GM12878 (cell line): ENCODE measurements at regions not wholly inside any gene's neighbourhood (a gene's known extent, or its start where the extent isn't known, plus 50 kb on each side); places are given as distances from the start of the nearest gene placed in this dataset.

Experiments used
- ATF7 ChIP-seq: fragments of 450-650 bp; IDR thresholded peaks from 2 replicates; pipeline ENCODE4 v1.6.1; 2016; ENCODE audit warnings: low read depth, mild to moderate bottlenecking
- BCL11A ChIP-seq: IDR thresholded peaks from 2 replicates; pipeline ENCODE4 v1.6.1; 2011; ENCODE audit warnings: low read depth, low read length
- BMI1 ChIP-seq: fragments of 450-650 bp; IDR thresholded peaks from 2 replicates; pipeline ENCODE4 v1.6.1; 2016; ENCODE audit warnings: mild to moderate bottlenecking, moderate library complexity, borderline replicate concordance
- CHD4 ChIP-seq: fragments of 200-600 bp; sonication (generic); IDR thresholded peaks from 2 replicates; pipeline ENCODE4 v1.6.1; 2016; ENCODE audit warnings: mild to moderate bottlenecking
- CREM ChIP-seq: IDR thresholded peaks from 2 replicates; pipeline ENCODE4 v1.6.1; 2014; ENCODE audit warnings: antibody characterized with exemption, low read depth
- CTCF ChIP-seq, 3 experiments: IDR thresholded peaks in 2 of 3; conservative IDR thresholded peaks in 1 of 3; 2 replicates each; pipeline ENCODE4 v1.5.1; 2011; ENCODE audit warnings: low read depth in 3 of 3, low read length in 3 of 3, mild to moderate bottlenecking in 3 of 3, control low read depth in 2 of 3, moderate library complexity in 2 of 3, inconsistent platforms in 1 of 3, mixed read lengths in 1 of 3; ENCODE audit not compliant: control insufficient read depth in 2 of 3, insufficient read depth in 1 of 3; ENCODE audit errors: extremely low read depth in 1 of 3
- EED ChIP-seq: sonication (generic); IDR thresholded peaks from 2 replicates; pipeline ENCODE4 v1.6.1; 2016; ENCODE audit warnings: antibody characterized with exemption, low read depth
- FOXK2 ChIP-seq: fragments of 450-650 bp; IDR thresholded peaks from 2 replicates; pipeline ENCODE4 v1.6.1; 2017; ENCODE audit warnings: mild to moderate bottlenecking, moderate library complexity
- GABPA ChIP-seq: IDR thresholded peaks from 2 replicates; pipeline ENCODE4 v1.6.1; 2014; ENCODE audit warnings: antibody characterized with exemption, low read depth, mild to moderate bottlenecking, inconsistent platforms
- HDGF ChIP-seq: fragments of 450-650 bp; IDR thresholded peaks from 2 replicates; pipeline ENCODE4 v1.6.1; 2016; ENCODE audit warnings: antibody characterized with exemption
- IKZF2 ChIP-seq, 2 experiments: fragments of 450-650 bp; IDR thresholded peaks; 2 replicates each; pipeline ENCODE4 v1.6.1; 2017; ENCODE audit warnings: mild to moderate bottlenecking in 2 of 2, moderate library complexity in 2 of 2
- JUND ChIP-seq: IDR thresholded peaks from 2 replicates; pipeline ENCODE4 v1.6.1; 2012; ENCODE audit warnings: low read depth, mild to moderate bottlenecking, low read length, improper control_type of control experiment, moderate library complexity
- KDM1A ChIP-seq: fragments of 200-600 bp; sonication (generic); IDR thresholded peaks from 2 replicates; pipeline ENCODE4 v1.6.1; 2016; ENCODE audit warnings: borderline replicate concordance
- MXI1 ChIP-seq: fragments of 150-350 bp; IDR thresholded peaks from 2 replicates; pipeline ENCODE4 v1.6.1; 2011; ENCODE audit warnings: low read depth, mild to moderate bottlenecking, inconsistent platforms, low read length, improper control_type of control experiment
- NR2F1 ChIP-seq: fragments of 450-650 bp; conservative IDR thresholded peaks from 2 replicates; pipeline ENCODE4 v1.6.1; 2017; ENCODE audit warnings: mild to moderate bottlenecking
- PBX3 ChIP-seq: IDR thresholded peaks from 2 replicates; pipeline ENCODE4 v1.6.1; 2011; ENCODE audit warnings: mild to moderate bottlenecking, low read depth, low read length, moderate library complexity; ENCODE audit not compliant: insufficient replicate concordance
- TBL1XR1 ChIP-seq: IDR thresholded peaks from 2 replicates; pipeline ENCODE4 v1.6.1; 2012; ENCODE audit warnings: low read depth, low read length, improper control_type of control experiment
- ZBED1 ChIP-seq: IDR thresholded peaks from 2 replicates; pipeline ENCODE4 v1.6.1; 2016; ENCODE audit warnings: borderline replicate concordance
- ZNF207 ChIP-seq: fragments of 450-650 bp; IDR thresholded peaks from 2 replicates; pipeline ENCODE4 v1.6.1; 2014; ENCODE audit warnings: antibody characterized with exemption, mild to moderate bottlenecking, borderline replicate concordance
- ZNF622 ChIP-seq: fragments of 450-650 bp; IDR thresholded peaks from 2 replicates; pipeline ENCODE4 v1.6.1; 2017; ENCODE audit warnings: mild to moderate bottlenecking, inconsistent platforms
- ZNF687 ChIP-seq: fragments of 450-650 bp; IDR thresholded peaks from 2 replicates; pipeline ENCODE4 v1.6.1; 2017; ENCODE audit warnings: mild to moderate bottlenecking, moderate library complexity
- ZSCAN29 ChIP-seq: fragments of 450-650 bp; IDR thresholded peaks from 2 replicates; pipeline ENCODE4 v1.6.1; 2017; ENCODE audit warnings: mild to moderate bottlenecking, moderate library complexity

GRCh38 chr6:157761331-157761921 is 61.6 kb upstream of the SNX9 start (continued):
- TF ChIP-seq CTCF (IDR thresholded peaks at IDR 0.05 in 2 of 3, conservative IDR thresholded peaks at IDR 0.05 in 1 of 3; ENCODE audit: control insufficient read depth in 2 of 3, extremely low read depth in 1 of 3, insufficient read depth in 1 of 3, low read depth in 3 of 3, low read length in 3 of 3): no peak
- 0 out of 2 replicates have a peak, but pooled peaks have one; percentile 49 for TF ChIP-seq BCL11A
- peak; percentile 99 for TF ChIP-seq IKZF2 (IDR thresholded peaks at IDR 0.05)
- peak; percentile 73; the same call in 1 of the 2 replicates for TF ChIP-seq MXI1
- TF ChIP-seq FOXK2: peak; percentile 84
- TF ChIP-seq CHD4: no peak
- no peak for TF ChIP-seq KDM1A
- TF ChIP-seq ZBED1: no peak
- TF ChIP-seq BMI1: peak; percentile 82
- TF ChIP-seq ATF7: peak; percentile 96
- TF ChIP-seq TBL1XR1: peak; percentile 80; the same call in 1 of the 2 replicates
- peak; percentile 90 for TF ChIP-seq NR2F1
- TF ChIP-seq JUND: peak; percentile 93
- no peak for TF ChIP-seq ZNF207
- TF ChIP-seq CREM: peak; percentile 69
- TF ChIP-seq EED: peak; percentile 75
- no peak for TF ChIP-seq GABPA
- TF ChIP-seq ZNF687: peak; percentile 60; the same call in 1 of the 2 replicates
- peak; percentile 4; the same call in 1 of the 2 replicates for TF ChIP-seq ZSCAN29
- no peak for TF ChIP-seq ZNF622
- TF ChIP-seq PBX3: no peak
- TF ChIP-seq HDGF: no peak
